Lower leg skin (tissue), 4 donors: ENCODE measurements at regions not wholly inside any gene's neighbourhood (a gene's known extent, or its start where the extent isn't known, plus 50 kb on each side); places are given as distances from the start of the nearest gene placed in this dataset.

Experiments
- DNase-seq, 2 donors: peaks; one replicate each; pipeline ENCODE4 v3.0.0-alpha.2; 2019; ENCODE audit warnings: low spot score in 2 of 2
- H3K4me3 ChIP-seq: fragments of 200-600 bp; sonication (generic); 2 replicates; pipeline ENCODE4 v1.5.1; 2017; ENCODE audit warnings: mild to moderate bottlenecking, low read depth; ENCODE audit not compliant: poor library complexity, severe bottlenecking
- CTCF ChIP-seq, 3 donors: fragments of 450-650 bp; IDR thresholded peaks; one replicate each; pipeline ENCODE4 v1.5.1; 2016; ENCODE audit warnings: antibody characterized with exemption in 3 of 3, mild to moderate bottlenecking in 3 of 3, moderate library complexity in 2 of 3
- POLR2A ChIP-seq, 2 donors: fragments of 450-650 bp; IDR thresholded peaks; one replicate each; pipeline ENCODE4 v1.6.1; 2016 to 2017; ENCODE audit warnings: antibody characterized with exemption in 2 of 2, mild to moderate bottlenecking in 1 of 2, moderate library complexity in 1 of 2
- WGBS, 2 donors: methylation state at CpG; one replicate each; pipeline ENCODE4 v1.1.5; 2018; 5-methylcytosine and 5-hydroxymethylcytosine counted together
- intact Hi-C: fragments of 100-400 bp; cut with DNase I; formaldehyde crosslinking; loops from one replicate; pipeline ENCODE4 v1.15.0; 2023; ENCODE audit warnings: low total_unique reads

GRCh38 chr3:147152476-147152875, 253.9 kb downstream of the ZIC4 start:
- H3K4me3 ChIP-seq: no peak overlapping the region
- TF ChIP-seq POLR2A (IDR thresholded peaks at IDR 0.05): no peak
- TF ChIP-seq CTCF (IDR thresholded peaks at IDR 0.05): no peak
- intact Hi-C loops: no loop called here
- WGBS, 2 donors: 68 to 77% methylated on average over 3 of the region's 3 CpGs
- DNase-seq: no peak

- DNase-seq: no peak
- intact Hi-C loops: no loop called here
- H3K4me3 ChIP-seq: no peak overlapping the region
- WGBS, 2 donors: 65 to 80% methylated on average over 2 of the region's 2 CpGs
- no peak for TF ChIP-seq CTCF (IDR thresholded peaks at IDR 0.05)
Measured at GRCh38 chr3:147141516-147142288, 264.6 kb downstream of the ZIC4 start.

- no peak for DNase-seq
- TF ChIP-seq POLR2A (IDR thresholded peaks at IDR 0.05): no peak
- no peak for TF ChIP-seq CTCF (IDR thresholded peaks at IDR 0.05)
- 85 to 92% methylated on average over 1 of the region's 1 CpG for WGBS, 2 donors
- H3K4me3 ChIP-seq: no peak overlapping the region
- intact Hi-C loops: no loop called here
Measured at GRCh38 chr3:147139341-147139740, 267.0 kb downstream of the ZIC4 start.

GRCh38 chr3:147132168-147132567, 274.2 kb downstream of the ZIC4 start:
- no peak overlapping the region for H3K4me3 ChIP-seq
- intact Hi-C loops: no loop called here
- TF ChIP-seq POLR2A (IDR thresholded peaks at IDR 0.05): no peak
- 69 to 76% methylated on average over 1 of the region's 1 CpG for WGBS, 2 donors
- no peak for DNase-seq

- 58 to 73% methylated on average over 2 of the region's 2 CpGs for WGBS, 2 donors
- TF ChIP-seq CTCF (IDR thresholded peaks at IDR 0.05) (no peak), POLR2A (IDR thresholded peaks at IDR 0.05) (no peak)
- intact Hi-C loops: no loop called here
- no peak overlapping the region for H3K4me3 ChIP-seq
- DNase-seq: no peak
Measured at GRCh38 chr3:147130461-147130860, 275.9 kb downstream of the ZIC4 start.

GRCh38 chr3:147129665-147130064, 276.7 kb downstream of the ZIC4 start:
- no peak overlapping the region for H3K4me3 ChIP-seq
- TF ChIP-seq POLR2A (IDR thresholded peaks at IDR 0.05) (no peak), CTCF (IDR thresholded peaks at IDR 0.05) (no peak)
- intact Hi-C loops: no loop called here
- DNase-seq: no peak
- 91 to 94% methylated on average over 8 of the region's 8 CpGs for WGBS, 2 donors
